Fibroblast of gingiva (primary cell): ENCODE measurements at regions not wholly inside any gene's neighbourhood (a gene's known extent, or its start where the extent isn't known, plus 50 kb on each side); places are given as distances from the start of the nearest gene placed in this dataset.

Experiments used
- DNase-seq: peaks from one replicate; pipeline ENCODE4 v3.0.0-alpha.2; 2011; ENCODE audit warnings: low read depth

- DNase-seq, result no peak
These were observed 351.1 kb upstream of the TLE4 start for GRCh38 chr9:79220666-79221065.

- peak; percentile 86 for DNase-seq
These were observed 350.7 kb upstream of the TLE4 start for GRCh38 chr9:79221084-79221483.

- DNase-seq, result no peak
These were observed 349.3 kb upstream of the TLE4 start for GRCh38 chr9:79222483-79222882.

GRCh38 chr9:79224672-79225433 lies 346.9 kb upstream of the TLE4 start:
- peak; percentile 88 for DNase-seq

- peak; percentile 44 for DNase-seq
These were observed 338.2 kb upstream of the TLE4 start for GRCh38 chr9:79233542-79233941.

GRCh38 chr9:79236466-79236865 lies 335.3 kb upstream of the TLE4 start:
- no peak for DNase-seq

- DNase-seq, result no peak
These were observed 333.9 kb upstream of the TLE4 start for GRCh38 chr9:79237861-79238260.

- DNase-seq, result no peak
These were observed 331.0 kb upstream of the TLE4 start for GRCh38 chr9:79240774-79241173.

GRCh38 chr9:79242489-79242888 lies 329.3 kb upstream of the TLE4 start:
- DNase-seq, result no peak

GRCh38 chr9:79246170-79246569 lies 325.6 kb upstream of the TLE4 start:
- DNase-seq, result no peak

- DNase-seq, result no peak
These were observed 324.7 kb upstream of the TLE4 start for GRCh38 chr9:79247021-79247420.

GRCh38 chr9:79250806-79251205 lies 321.0 kb upstream of the TLE4 start:
- DNase-seq, result no peak

GRCh38 chr9:79254900-79255650 lies 316.7 kb upstream of the TLE4 start:
- DNase-seq, result no peak

- no peak for DNase-seq
These were observed 316.0 kb upstream of the TLE4 start for GRCh38 chr9:79255651-79256260.

- no peak for DNase-seq
These were observed 315.0 kb upstream of the TLE4 start for GRCh38 chr9:79256691-79257213.

GRCh38 chr9:79257228-79257781 lies 314.5 kb upstream of the TLE4 start:
- no peak for DNase-seq

- DNase-seq, result no peak
These were observed 313.9 kb upstream of the TLE4 start for GRCh38 chr9:79257790-79258351.

GRCh38 chr9:79259858-79260257 lies 311.9 kb upstream of the TLE4 start:
- no peak for DNase-seq

GRCh38 chr9:79263628-79264027 lies 308.1 kb upstream of the TLE4 start:
- no peak for DNase-seq

GRCh38 chr9:79264041-79264440 lies 307.7 kb upstream of the TLE4 start:
- no peak for DNase-seq

- no peak for DNase-seq
These were observed 307.0 kb upstream of the TLE4 start for GRCh38 chr9:79264511-79265355.
